Lung (tissue), 11 donors: ENCODE measurements at regions not wholly inside any gene's neighbourhood (a gene's known extent, or its start where the extent isn't known, plus 50 kb on each side); places are given as distances from the start of the nearest gene placed in this dataset.

Experiments used
- ATAC-seq: fragments of 200-7000 bp; cut with Tn5 transposase; one replicate; pipeline ENCODE4 v1.9.1; 2020; ENCODE audit warnings: moderate number of reproducible peaks; ENCODE audit not compliant: insufficient read depth, low FRiP score
- DNase-seq, 3 donors: peaks; one replicate each; pipeline ENCODE4 v3.0.0-alpha.2; 2013 to 2017
- H3K27ac ChIP-seq, 2 donors: one replicate each; pipeline ENCODE4 v1.5.1; 2013; ENCODE audit warnings: mild to moderate bottlenecking in 2 of 2, moderate library complexity in 2 of 2, control low read depth in 1 of 2, inconsistent platforms in 1 of 2, low read depth in 1 of 2, low read length in 1 of 2
- H3K27me3 ChIP-seq, 3 donors: one replicate each; pipeline ENCODE4 v1.5.1; 2013; ENCODE audit warnings: low read length in 2 of 3; ENCODE audit not compliant: control insufficient read depth in 3 of 3, insufficient read depth in 3 of 3
- H3K36me3 ChIP-seq, 4 donors: one replicate each; pipeline ENCODE4 v1.5.1; 2013; ENCODE audit warnings: low read length in 4 of 4, mild to moderate bottlenecking in 1 of 4, moderate library complexity in 1 of 4; ENCODE audit not compliant: control insufficient read depth in 4 of 4, insufficient read depth in 4 of 4
- H3K4me1 ChIP-seq, 5 donors: one replicate each; pipeline ENCODE4 v1.5.1; 2013; ENCODE audit warnings: low read length in 5 of 5, mild to moderate bottlenecking in 2 of 5, moderate library complexity in 1 of 5; ENCODE audit not compliant: control insufficient read depth in 5 of 5, insufficient read depth in 5 of 5
- H3K4me3 ChIP-seq: one replicate; pipeline ENCODE4 v1.5.1; 2013; ENCODE audit warnings: mild to moderate bottlenecking, control low read depth, moderate library complexity
- H3K9ac ChIP-seq, 2 donors: one replicate each; pipeline ENCODE4 v1.5.1; 2013; ENCODE audit warnings: low read length in 2 of 2, control low read depth in 1 of 2; ENCODE audit not compliant: insufficient read depth in 1 of 2
- H3K9me3 ChIP-seq, 4 donors: one replicate each; pipeline ENCODE4 v1.5.1; 2013; ENCODE audit warnings: low read length in 3 of 4, mild to moderate bottlenecking in 1 of 4, moderate library complexity in 1 of 4; ENCODE audit not compliant: control insufficient read depth in 4 of 4, insufficient read depth in 3 of 4
- WGBS, 2 donors: extraction: QIAGEN DNeasy Blood & Tissue Kit; methylation state at CpG; one replicate each; pipeline ENCODE4 v1.1.7; 2013; 5-methylcytosine and 5-hydroxymethylcytosine counted together
- TF ChIP-seq, protein P1 (sequence below): IDR thresholded peaks from 2 replicates; pipeline ENCODE4 v1.5.1; 2012; ENCODE audit warnings: mild to moderate bottlenecking; ENCODE audit errors: control extremely low read depth, extremely low read depth
- donor health status: control.
- donor health status: control.
- donor health status: Bipolar disorder and iron deficiency.
- donor health status: healthy.
- donor health status: DM: yes; HTN: yes; CAD: no.

DNA sequence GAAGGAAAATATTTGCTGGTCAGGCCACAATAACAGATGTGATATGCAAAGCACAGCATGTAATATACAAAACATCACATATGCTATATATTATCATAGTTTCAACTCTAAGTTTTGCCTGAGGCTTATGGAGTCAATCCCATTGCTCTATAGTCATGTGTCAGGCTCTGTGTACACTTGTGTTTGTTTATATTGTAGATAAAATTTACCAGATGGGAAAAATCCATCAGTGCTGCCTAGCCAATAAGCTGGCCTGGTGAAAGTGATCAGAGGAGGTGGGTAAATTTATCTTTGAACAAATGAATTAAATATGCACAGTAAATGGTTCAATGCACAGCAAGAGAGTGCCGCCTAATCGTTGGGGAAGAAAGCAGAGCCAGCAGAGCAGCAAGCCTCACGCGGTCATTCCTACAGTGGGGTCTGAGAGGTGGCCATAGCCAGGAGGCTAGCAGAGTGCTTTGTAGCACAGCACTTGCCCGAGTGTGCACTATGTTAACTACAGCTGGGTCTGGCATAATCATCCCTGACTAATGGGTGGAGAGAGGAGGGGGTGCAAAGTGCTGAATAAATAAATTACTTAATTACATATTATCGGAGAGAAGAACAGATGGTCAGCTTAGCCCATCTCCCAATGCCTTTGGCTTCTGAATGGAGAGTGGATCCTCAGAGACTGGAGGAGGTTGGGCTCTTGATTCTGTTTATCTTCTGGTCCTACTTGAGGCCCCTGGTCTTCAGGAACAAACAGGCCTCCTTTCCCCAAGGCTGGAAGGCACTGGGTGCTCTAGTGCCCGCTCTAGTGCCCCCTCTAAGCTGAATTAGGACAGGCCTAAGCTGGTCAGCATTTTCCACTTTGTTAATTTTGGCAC is 153.5 kb downstream of the MAT2B start:
- no peak for ATAC-seq
- Histone ChIP-seq H3K36me3 (no peaks in the 10 kb centered on the region), H3K9ac (no peak overlapping the region), H3K4me3 (no peak overlapping the region), H3K4me1 (no peaks in the 10 kb centered on the region), H3K27me3 (no peaks in the 10 kb centered on the region), H3K27ac (no peak overlapping the region), H3K9me3 (peaks cover 0 to 5% (median 1%) of the 10 kb centered on the region in 4 donors)
- 79 to 82% methylated on average over 7 of the region's 7 CpGs for WGBS, 2 donors
- peak in 1 of 3 donors; percentile 1 for DNase-seq
- TF ChIP-seq, protein P1, sequence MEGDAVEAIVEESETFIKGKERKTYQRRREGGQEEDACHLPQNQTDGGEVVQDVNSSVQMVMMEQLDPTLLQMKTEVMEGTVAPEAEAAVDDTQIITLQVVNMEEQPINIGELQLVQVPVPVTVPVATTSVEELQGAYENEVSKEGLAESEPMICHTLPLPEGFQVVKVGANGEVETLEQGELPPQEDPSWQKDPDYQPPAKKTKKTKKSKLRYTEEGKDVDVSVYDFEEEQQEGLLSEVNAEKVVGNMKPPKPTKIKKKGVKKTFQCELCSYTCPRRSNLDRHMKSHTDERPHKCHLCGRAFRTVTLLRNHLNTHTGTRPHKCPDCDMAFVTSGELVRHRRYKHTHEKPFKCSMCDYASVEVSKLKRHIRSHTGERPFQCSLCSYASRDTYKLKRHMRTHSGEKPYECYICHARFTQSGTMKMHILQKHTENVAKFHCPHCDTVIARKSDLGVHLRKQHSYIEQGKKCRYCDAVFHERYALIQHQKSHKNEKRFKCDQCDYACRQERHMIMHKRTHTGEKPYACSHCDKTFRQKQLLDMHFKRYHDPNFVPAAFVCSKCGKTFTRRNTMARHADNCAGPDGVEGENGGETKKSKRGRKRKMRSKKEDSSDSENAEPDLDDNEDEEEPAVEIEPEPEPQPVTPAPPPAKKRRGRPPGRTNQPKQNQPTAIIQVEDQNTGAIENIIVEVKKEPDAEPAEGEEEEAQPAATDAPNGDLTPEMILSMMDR: no peak

DNA sequence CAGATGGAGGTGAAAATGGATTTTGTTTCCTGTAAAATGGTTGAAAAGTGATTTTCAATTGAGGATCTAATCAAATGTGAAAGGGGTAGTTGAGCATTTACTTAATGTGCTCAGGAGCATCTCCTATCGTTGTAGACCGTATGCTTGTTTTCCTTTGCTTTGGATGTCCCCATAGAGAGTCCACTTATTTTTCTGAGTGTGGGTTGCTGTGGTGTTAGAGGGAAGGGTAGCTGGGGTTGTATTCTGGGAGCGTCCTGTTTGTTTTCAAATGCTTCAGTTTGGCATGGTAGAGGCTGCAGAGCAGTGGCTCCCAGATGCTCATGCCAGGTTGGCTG is 154.1 kb downstream of the MAT2B start:
- Histone ChIP-seq H3K4me3 (no peak overlapping the region), H3K27ac (no peak overlapping the region), H3K36me3 (no peaks in the 10 kb centered on the region), H3K9me3 (peaks cover 0 to 5% (median 0%) of the 10 kb centered on the region in 4 donors), H3K27me3 (no peaks in the 10 kb centered on the region), H3K9ac (no peak overlapping the region), H3K4me1 (no peaks in the 10 kb centered on the region)
- WGBS, 2 donors: 53 to 56% methylated on average over 3 of the region's 3 CpGs
- TF ChIP-seq, protein P1: no peak
- ATAC-seq: no peak
- DNase-seq: no peak

DNA sequence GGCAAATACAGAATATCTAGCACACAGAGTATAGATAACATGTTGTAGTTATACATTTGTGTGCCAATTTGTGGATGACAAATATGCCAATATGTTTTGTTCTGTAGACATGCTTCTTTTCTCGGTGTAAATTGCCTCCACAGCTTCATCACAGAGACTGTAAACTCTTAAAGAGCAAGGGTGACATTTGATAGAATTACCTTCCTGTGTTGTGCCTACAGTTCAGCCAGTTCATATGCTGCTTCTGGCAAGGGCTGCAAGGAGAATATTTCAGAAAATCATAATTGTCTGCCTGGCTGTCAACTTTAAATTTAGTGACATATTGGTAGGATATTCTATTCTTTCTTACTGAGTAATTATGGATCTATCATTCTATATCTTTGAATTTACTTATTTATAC is 155.1 kb downstream of the MAT2B start:
- no peaks in the 10 kb centered on the region for H3K36me3 ChIP-seq
- DNase-seq (no peak), ATAC-seq (no peak)
- no peak overlapping the region for H3K9ac ChIP-seq
- H3K9me3 ChIP-seq: peaks cover 0 to 5% (median 0%) of the 10 kb centered on the region in 4 donors
- H3K27me3 ChIP-seq: no peaks in the 10 kb centered on the region
- WGBS, 2 donors: 75 to 89% methylated on average over 1 of the region's 1 CpG
- no peaks in the 10 kb centered on the region for H3K4me1 ChIP-seq
- TF ChIP-seq, protein P1: no peak
- no peak overlapping the region for H3K4me3 ChIP-seq
- no peak overlapping the region for H3K27ac ChIP-seq
